ENCODE measurements at regions not wholly inside any gene's neighbourhood (a gene's known extent, or its start where the extent isn't known, plus 50 kb on each side); places are given as distances from the start of the nearest gene placed in this dataset.
A peak's percentile ranks its signal among the peaks of the same experiment; 100 is the strongest.

- DNase-seq (no peak), ATAC-seq (ENCODE audit: poor library complexity) (no peak)
- intact Hi-C loops (cut with DNase I): no loop called here
Measured at GRCh38 chr3:16084887-16085286, 89.6 kb upstream of the GALNT15 start.

GRCh38 chr3:16085410-16085809, 89.1 kb upstream of the GALNT15 start:
- intact Hi-C loops (cut with DNase I): no loop called here
- DNase-seq (no peak), ATAC-seq (ENCODE audit: poor library complexity) (no peak)

- DNase-seq (peak; percentile 90), ATAC-seq (ENCODE audit: poor library complexity) (peak; percentile 91)
- intact Hi-C loops (cut with DNase I): no loop called here
Measured at GRCh38 chr3:16085884-16086608, 88.4 kb upstream of the GALNT15 start.

GRCh38 chr3:16086690-16087089, 87.8 kb upstream of the GALNT15 start:
- intact Hi-C loops (cut with DNase I): no loop called here
- no peak for DNase-seq
- no peak for ATAC-seq (ENCODE audit: poor library complexity)

- ATAC-seq (ENCODE audit: poor library complexity) (no peak), DNase-seq (no peak)
- intact Hi-C loops (cut with DNase I): no loop called here
Measured at GRCh38 chr3:16088496-16088895, 86.0 kb upstream of the GALNT15 start.

- no peak for ATAC-seq (ENCODE audit: poor library complexity)
- no peak for DNase-seq
- intact Hi-C loops (cut with DNase I): no loop called here
Measured at GRCh38 chr3:16089521-16089920, 85.0 kb upstream of the GALNT15 start.

GRCh38 chr3:16090024-16090423, 84.5 kb upstream of the GALNT15 start:
- DNase-seq (no peak), ATAC-seq (ENCODE audit: poor library complexity) (no peak)
- intact Hi-C loops (cut with DNase I): no loop called here

- intact Hi-C loops (cut with DNase I): no loop called here
- no peak for ATAC-seq (ENCODE audit: poor library complexity)
Measured at GRCh38 chr3:16090706-16091105, 83.8 kb upstream of the GALNT15 start.

GRCh38 chr3:16092923-16093322, 81.6 kb upstream of the GALNT15 start:
- DNase-seq (no peak), ATAC-seq (ENCODE audit: poor library complexity) (no peak)
- intact Hi-C loops (cut with DNase I): no loop called here

More at GRCh38 chr3:16090706-16091105, 83.8 kb upstream of the GALNT15 start:
- DNase-seq: no peak

GRCh38 chr3:16101295-16102186, 72.9 kb upstream of the GALNT15 start:
- no peak for ATAC-seq (ENCODE audit: poor library complexity)
- DNase-seq: no peak
- intact Hi-C loops (cut with DNase I): no loop called here

- intact Hi-C loops (cut with DNase I): no loop called here
- ATAC-seq (ENCODE audit: poor library complexity) (no peak), DNase-seq (no peak)
Measured at GRCh38 chr3:16102187-16102561, 72.3 kb upstream of the GALNT15 start.

GRCh38 chr3:16102905-16103364, 71.5 kb upstream of the GALNT15 start:
- no peak for DNase-seq
- peak; percentile 29 for ATAC-seq (ENCODE audit: poor library complexity)
- intact Hi-C loops (cut with DNase I): no loop called here

GRCh38 chr3:16103472-16103871, 71.0 kb upstream of the GALNT15 start:
- intact Hi-C loops (cut with DNase I): no loop called here
- DNase-seq (no peak), ATAC-seq (ENCODE audit: poor library complexity) (peak; percentile 34)

- no peak for ATAC-seq (ENCODE audit: poor library complexity)
- DNase-seq: no peak
- intact Hi-C loops (cut with DNase I): no loop called here
Measured at GRCh38 chr3:16104156-16104555, 70.3 kb upstream of the GALNT15 start.

- no peak for DNase-seq
- no peak for ATAC-seq (ENCODE audit: poor library complexity)
- intact Hi-C loops (cut with DNase I): no loop called here
Measured at GRCh38 chr3:16106050-16106449, 68.4 kb upstream of the GALNT15 start.

GRCh38 chr3:16108424-16108823, 66.1 kb upstream of the GALNT15 start:
- intact Hi-C loops (cut with DNase I): no loop called here
- ATAC-seq (ENCODE audit: poor library complexity) (no peak), DNase-seq (no peak)

GRCh38 chr3:16109929-16110328, 64.6 kb upstream of the GALNT15 start:
- DNase-seq: no peak
- ATAC-seq (ENCODE audit: poor library complexity): no peak
- intact Hi-C loops (cut with DNase I): no loop called here

- ATAC-seq (ENCODE audit: poor library complexity): peak; percentile 50
- intact Hi-C loops (cut with DNase I): no loop called here
Measured at GRCh38 chr3:16112910-16113504, 61.5 kb upstream of the GALNT15 start.

GRCh38 chr3:16113704-16114103, 60.8 kb upstream of the GALNT15 start:
- DNase-seq (no peak), ATAC-seq (ENCODE audit: poor library complexity) (peak; percentile 19)
- intact Hi-C loops (cut with DNase I): no loop called here

More at GRCh38 chr3:16112910-16113504, 61.5 kb upstream of the GALNT15 start:
- DNase-seq: no peak

- no peak for DNase-seq
- intact Hi-C loops (cut with DNase I): no loop called here
- peak; percentile 54 for ATAC-seq (ENCODE audit: poor library complexity)
Measured at GRCh38 chr3:16114429-16114828, 60.1 kb upstream of the GALNT15 start.
